ENCODE measurements at regions not wholly inside any gene's neighbourhood (a gene's known extent, or its start where the extent isn't known, plus 50 kb on each side); places are given as distances from the start of the nearest gene placed in this dataset.

DNA sequence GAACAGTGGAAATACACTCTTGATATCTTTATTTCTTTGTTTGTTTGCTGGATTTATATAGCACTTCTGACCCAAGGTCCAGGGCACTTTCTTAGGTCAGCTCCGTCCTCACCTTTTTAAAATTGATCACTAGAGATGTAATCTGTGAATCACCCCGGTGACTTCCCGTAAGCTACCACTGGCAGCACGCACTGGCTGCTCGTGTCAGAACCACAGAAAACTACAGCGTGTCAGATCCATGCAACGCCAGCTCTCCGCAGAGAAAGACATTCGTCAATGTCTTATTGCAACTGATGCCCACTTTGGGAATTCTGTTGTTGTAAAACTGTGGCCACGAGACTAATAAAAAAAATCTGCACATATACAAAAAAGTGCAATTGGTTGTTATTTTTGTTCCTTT, 779.4 kb upstream of the ZEB2 start:
- intact Hi-C loops (cut with DNase I), result no loop called here

DNA sequence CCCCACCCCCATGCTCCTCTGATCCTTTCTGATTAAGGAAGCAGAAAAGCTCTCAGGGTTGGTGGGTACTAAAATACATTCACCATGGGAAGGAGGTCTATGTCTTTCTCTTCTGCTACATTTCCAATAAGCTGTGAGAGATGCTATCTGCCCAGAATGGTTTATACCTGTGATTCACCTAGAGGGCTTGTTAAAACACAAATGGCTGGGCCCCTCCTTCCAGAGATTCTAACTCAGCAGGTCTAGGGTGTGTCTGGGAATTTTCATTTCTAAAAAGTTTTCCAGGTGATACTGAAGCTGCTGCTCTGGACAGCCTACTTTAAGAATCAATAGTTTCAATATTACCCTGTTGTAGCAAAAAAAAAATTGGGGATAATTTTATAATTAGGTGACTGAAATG, 772.2 kb upstream of the ZEB2 start:
- Histone ChIP-seq H3K36me3 (ENCODE audit: insufficient read depth in 1 of 2, low read depth in 1 of 2) (no peaks in the 10 kb centered on the region), H3K4me1 (no peaks in the 10 kb centered on the region), H3K27ac (no peak overlapping the region), H3K4me3 (no peak overlapping the region), H3K9me3 (no peaks in the 10 kb centered on the region), H3K27me3 (ENCODE audit: insufficient read depth in 3 of 3, low read length in 2 of 3) (no peaks in the 10 kb centered on the region)
- TF ChIP-seq, protein P1, sequence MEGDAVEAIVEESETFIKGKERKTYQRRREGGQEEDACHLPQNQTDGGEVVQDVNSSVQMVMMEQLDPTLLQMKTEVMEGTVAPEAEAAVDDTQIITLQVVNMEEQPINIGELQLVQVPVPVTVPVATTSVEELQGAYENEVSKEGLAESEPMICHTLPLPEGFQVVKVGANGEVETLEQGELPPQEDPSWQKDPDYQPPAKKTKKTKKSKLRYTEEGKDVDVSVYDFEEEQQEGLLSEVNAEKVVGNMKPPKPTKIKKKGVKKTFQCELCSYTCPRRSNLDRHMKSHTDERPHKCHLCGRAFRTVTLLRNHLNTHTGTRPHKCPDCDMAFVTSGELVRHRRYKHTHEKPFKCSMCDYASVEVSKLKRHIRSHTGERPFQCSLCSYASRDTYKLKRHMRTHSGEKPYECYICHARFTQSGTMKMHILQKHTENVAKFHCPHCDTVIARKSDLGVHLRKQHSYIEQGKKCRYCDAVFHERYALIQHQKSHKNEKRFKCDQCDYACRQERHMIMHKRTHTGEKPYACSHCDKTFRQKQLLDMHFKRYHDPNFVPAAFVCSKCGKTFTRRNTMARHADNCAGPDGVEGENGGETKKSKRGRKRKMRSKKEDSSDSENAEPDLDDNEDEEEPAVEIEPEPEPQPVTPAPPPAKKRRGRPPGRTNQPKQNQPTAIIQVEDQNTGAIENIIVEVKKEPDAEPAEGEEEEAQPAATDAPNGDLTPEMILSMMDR (IDR thresholded peaks at IDR 0.05), result no peak
- DNase-seq (no peak), ATAC-seq (no peak)
- intact Hi-C loops (cut with DNase I), result no loop called here

More for the DNA sequence above, 779.4 kb upstream of the ZEB2 start:
- Histone ChIP-seq H3K27ac (no peak overlapping the region), H3K4me1 (no peaks in the 10 kb centered on the region), H3K27me3 (ENCODE audit: insufficient read depth in 3 of 3, low read length in 2 of 3) (no peaks in the 10 kb centered on the region), H3K36me3 (ENCODE audit: insufficient read depth in 1 of 2, low read depth in 1 of 2) (no peaks in the 10 kb centered on the region), H3K9me3 (no peaks in the 10 kb centered on the region), H3K4me3 (no peak overlapping the region)
- TF ChIP-seq, protein P1 (IDR thresholded peaks at IDR 0.05), result no peak
- WGBS, 3 donors, result 85 to 90% (median 88%) methylated on average over 10 of the region's 10 CpGs
- DNase-seq, result no peak
- ATAC-seq, result no peak

DNA sequence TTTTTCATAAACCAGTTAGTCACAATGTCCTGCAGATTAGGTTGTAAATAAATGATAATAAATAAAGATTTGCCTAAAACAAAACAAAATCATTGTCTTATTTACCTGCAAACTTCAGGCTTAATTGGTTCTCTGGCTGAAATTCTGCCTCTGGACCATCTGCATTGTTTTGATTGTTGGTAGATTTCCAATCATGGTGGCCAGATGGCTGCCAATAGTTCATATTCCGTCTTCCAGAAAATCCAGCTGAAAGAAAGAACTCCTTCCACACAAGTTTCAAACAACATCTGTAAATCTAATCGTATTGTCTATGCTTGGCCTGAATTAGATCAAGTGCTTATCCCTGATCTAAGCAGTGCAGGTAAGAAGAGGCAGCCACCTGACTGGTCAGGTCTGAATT, 771.1 kb upstream of the ZEB2 start:
- DNase-seq, result no peak
- H3K4me1 ChIP-seq, result no peaks in the 10 kb centered on the region
- ATAC-seq, result no peak
- WGBS, 3 donors, result 31 to 39% (median 32%) methylated on average over 2 of the region's 2 CpGs
- no peaks in the 10 kb centered on the region for H3K36me3 ChIP-seq (ENCODE audit: insufficient read depth in 1 of 2, low read depth in 1 of 2)
- H3K27me3 ChIP-seq (ENCODE audit: insufficient read depth in 3 of 3, low read length in 2 of 3), result no peaks in the 10 kb centered on the region
- no peak overlapping the region for H3K4me3 ChIP-seq
- H3K27ac ChIP-seq, result no peak overlapping the region
- intact Hi-C loops (cut with DNase I), result no loop called here
- TF ChIP-seq, protein P1 (IDR thresholded peaks at IDR 0.05), result no peak
- no peaks in the 10 kb centered on the region for H3K9me3 ChIP-seq

DNA sequence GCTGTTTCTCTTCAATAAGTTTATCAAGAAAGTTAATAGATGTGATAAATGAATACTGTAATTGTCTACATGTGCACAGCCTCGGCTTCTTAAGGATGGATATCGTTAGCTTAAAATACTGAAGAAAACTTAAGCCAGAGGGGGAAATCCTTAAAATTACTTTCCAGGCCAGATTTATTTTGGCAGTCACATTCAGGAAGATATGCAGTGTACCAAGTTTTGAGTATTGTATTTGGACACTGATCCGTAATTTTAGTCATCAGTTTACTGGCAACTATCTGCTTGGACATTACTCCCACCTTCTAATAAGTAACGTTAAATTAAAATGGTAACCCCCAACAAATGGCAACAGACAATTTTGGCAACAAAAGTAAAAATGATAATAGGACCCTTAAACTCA, 770.0 kb upstream of the ZEB2 start:
- Histone ChIP-seq H3K27ac (no peak overlapping the region), H3K4me3 (no peak overlapping the region), H3K9me3 (no peaks in the 10 kb centered on the region), H3K4me1 (no peaks in the 10 kb centered on the region), H3K36me3 (ENCODE audit: insufficient read depth in 1 of 2, low read depth in 1 of 2) (no peaks in the 10 kb centered on the region), H3K27me3 (ENCODE audit: insufficient read depth in 3 of 3, low read length in 2 of 3) (no peaks in the 10 kb centered on the region)
- DNase-seq (no peak), ATAC-seq (no peak)
- TF ChIP-seq, protein P1 (IDR thresholded peaks at IDR 0.05), result no peak
- 35 to 53% (median 35%) methylated on average over 4 of the region's 4 CpGs for WGBS, 3 donors
- intact Hi-C loops (cut with DNase I), result no loop called here

DNA sequence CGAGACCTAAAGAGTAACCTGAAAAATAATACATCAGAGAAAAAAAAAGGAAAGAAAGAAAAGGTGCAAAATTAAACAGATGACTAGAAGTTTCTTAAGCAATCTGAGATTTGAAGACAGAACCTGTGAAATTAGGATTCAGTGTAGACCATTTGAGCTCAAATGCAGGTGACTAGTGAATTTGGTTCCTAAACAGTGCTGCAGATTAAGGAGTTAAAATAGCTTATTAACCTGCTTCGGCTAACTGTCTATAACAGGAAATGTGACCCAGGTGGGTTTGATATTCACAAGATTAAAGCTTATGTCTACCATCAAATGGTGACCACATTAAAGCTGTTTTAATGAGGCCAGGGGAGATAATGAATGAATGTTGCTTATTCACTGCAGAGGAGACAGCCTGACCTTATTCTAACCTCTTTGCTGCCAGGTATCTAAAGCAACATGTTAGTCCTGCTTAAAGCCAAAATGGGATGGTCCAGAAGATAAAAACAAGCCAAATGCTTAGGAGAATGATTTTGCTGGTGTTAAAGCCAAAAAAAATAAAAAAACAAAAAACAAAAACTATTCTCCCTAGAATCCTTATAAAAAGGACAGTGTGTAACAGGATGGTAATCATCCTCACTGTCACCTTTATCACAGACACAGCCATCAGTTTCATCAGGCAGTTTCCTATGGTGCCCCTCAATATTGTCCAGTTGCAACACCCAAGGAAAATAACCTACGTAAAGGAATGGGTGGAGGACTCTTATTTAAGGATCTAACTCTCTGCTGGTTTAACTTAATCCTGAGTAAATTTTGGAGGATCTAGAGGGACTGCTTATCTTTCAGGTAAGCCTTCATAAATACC, 769.0 kb upstream of the ZEB2 start:
- no peak overlapping the region for H3K4me3 ChIP-seq
- no peaks in the 10 kb centered on the region for H3K27me3 ChIP-seq (ENCODE audit: insufficient read depth in 3 of 3, low read length in 2 of 3)
- TF ChIP-seq, protein P1 (IDR thresholded peaks at IDR 0.05), result no peak
- no peak overlapping the region for H3K27ac ChIP-seq
- intact Hi-C loops (cut with DNase I), result no loop called here
- no peaks in the 10 kb centered on the region for H3K4me1 ChIP-seq
- no peak for ATAC-seq
- H3K36me3 ChIP-seq (ENCODE audit: insufficient read depth in 1 of 2, low read depth in 1 of 2), result no peaks in the 10 kb centered on the region
- 86 to 91% (median 88%) methylated on average over 3 of the region's 3 CpGs for WGBS, 3 donors
- no peak for DNase-seq
- H3K9me3 ChIP-seq, result no peaks in the 10 kb centered on the region

Measured in psoas muscle (tissue), 7 donors.